Suprapubic skin (tissue), 4 donors: ENCODE measurements at regions not wholly inside any gene's neighbourhood (a gene's known extent, or its start where the extent isn't known, plus 50 kb on each side); places are given as distances from the start of the nearest gene placed in this dataset.

Experiments
- DNase-seq, 2 donors: peaks; one replicate each; pipeline ENCODE4 v3.0.0-alpha.2; 2019; ENCODE audit warnings: low spot score in 2 of 2
- H3K27ac ChIP-seq: fragments of 200-600 bp; sonication (generic); one replicate; pipeline ENCODE4 v1.5.1; 2019
- H3K27me3 ChIP-seq: fragments of 200-600 bp; sonication (generic); one replicate; pipeline ENCODE4 v1.5.1; 2019
- H3K36me3 ChIP-seq: fragments of 200-600 bp; sonication (generic); one replicate; pipeline ENCODE4 v1.5.1; 2019
- H3K4me1 ChIP-seq: fragments of 200-600 bp; sonication (generic); one replicate; pipeline ENCODE4 v1.5.1; 2019
- H3K4me3 ChIP-seq: fragments of 200-600 bp; sonication (generic); one replicate; pipeline ENCODE4 v1.5.1; 2019; ENCODE audit warnings: mild to moderate bottlenecking
- H3K9me3 ChIP-seq: fragments of 200-600 bp; sonication (generic); one replicate; pipeline ENCODE4 v1.5.1; 2019
- CTCF ChIP-seq, 2 donors: fragments of 200-600 bp in 1 of 2; fragments of 450-650 bp in 1 of 2; sonication (generic) in 1 of 2; IDR thresholded peaks; one replicate each; pipeline ENCODE4 v1.5.1; 2016 to 2019; ENCODE audit warnings: antibody characterized with exemption in 2 of 2, mild to moderate bottlenecking in 1 of 2, moderate library complexity in 1 of 2
- EP300 ChIP-seq: sonication (generic); formaldehyde crosslinking; IDR thresholded peaks from one replicate; pipeline ENCODE4 v1.6.1; 2017; ENCODE audit warnings: antibody characterized with exemption
- POLR2A ChIP-seq, 2 donors: fragments of 450-650 bp; IDR thresholded peaks; one replicate each; pipeline ENCODE4 v1.6.1; 2017; ENCODE audit warnings: antibody characterized with exemption in 2 of 2, mild to moderate bottlenecking in 2 of 2, moderate library complexity in 2 of 2
- POLR2AphosphoS5 ChIP-seq, 3 donors: sonication (generic); formaldehyde crosslinking; IDR thresholded peaks; one replicate each; pipeline ENCODE4 v1.6.1; 2017; ENCODE audit warnings: antibody characterized with exemption in 3 of 3
- WGBS: methylation state at CpG from one replicate; pipeline ENCODE4 v1.1.5; 2018; 5-methylcytosine and 5-hydroxymethylcytosine counted together

GRCh38 chr4:123291329-123291728 is 105.3 kb upstream of the SPRY1 start:
- DNase-seq = no peak
- Histone ChIP-seq H3K27me3 (no peaks in the 10 kb centered on the region), H3K27ac (no peak overlapping the region), H3K36me3 (no peaks in the 10 kb centered on the region), H3K9me3 (peaks cover 17% of the 10 kb centered on the region), H3K4me1 (no peaks in the 10 kb centered on the region), H3K4me3 (no peak overlapping the region)
- TF ChIP-seq CTCF (IDR thresholded peaks at IDR 0.05) (no peak), POLR2A (IDR thresholded peaks at IDR 0.05) (no peak), POLR2AphosphoS5 (IDR thresholded peaks at IDR 0.05) (no peak), EP300 (no peak)

GRCh38 chr4:123297836-123298235 is 98.8 kb upstream of the SPRY1 start:
- Histone ChIP-seq H3K27me3 (no peaks in the 10 kb centered on the region), H3K9me3 (no peaks in the 10 kb centered on the region), H3K4me1 (peaks cover 19% of the 10 kb centered on the region), H3K4me3 (no peak overlapping the region), H3K36me3 (no peaks in the 10 kb centered on the region), H3K27ac (no peak overlapping the region)
- no peak for DNase-seq
- WGBS = 81% methylated on average over 2 of the region's 2 CpGs
- TF ChIP-seq CTCF (IDR thresholded peaks at IDR 0.05) (no peak), POLR2AphosphoS5 (IDR thresholded peaks at IDR 0.05) (no peak), EP300 (no peak)

GRCh38 chr4:123298261-123298660 is 98.3 kb upstream of the SPRY1 start:
- Histone ChIP-seq H3K4me3 (no peak overlapping the region), H3K9me3 (no peaks in the 10 kb centered on the region), H3K36me3 (no peaks in the 10 kb centered on the region), H3K27me3 (no peaks in the 10 kb centered on the region), H3K27ac (peak overlapping the region; percentile 9), H3K4me1 (peaks cover 19% of the 10 kb centered on the region)
- TF ChIP-seq EP300 = no peak
- no peak for TF ChIP-seq CTCF (IDR thresholded peaks at IDR 0.05)
- TF ChIP-seq POLR2A (IDR thresholded peaks at IDR 0.05) = no peak
- TF ChIP-seq POLR2AphosphoS5 (IDR thresholded peaks at IDR 0.05) = no peak
- no peak for DNase-seq
- WGBS = 90% methylated on average over 6 of the region's 6 CpGs

GRCh38 chr4:123298801-123299200 is 97.8 kb upstream of the SPRY1 start:
- no peaks in the 10 kb centered on the region for H3K36me3 ChIP-seq
- no peak for TF ChIP-seq CTCF (IDR thresholded peaks at IDR 0.05)
- no peak for TF ChIP-seq POLR2A (IDR thresholded peaks at IDR 0.05)
- no peak for TF ChIP-seq EP300
- TF ChIP-seq POLR2AphosphoS5 (IDR thresholded peaks at IDR 0.05) = no peak
- peak overlapping the region; percentile 9 for H3K27ac ChIP-seq
- H3K9me3 ChIP-seq = no peaks in the 10 kb centered on the region
- WGBS = 53% methylated on average over 2 of the region's 2 CpGs
- DNase-seq = no peak
- no peak overlapping the region for H3K4me3 ChIP-seq
- peaks cover 19% of the 10 kb centered on the region for H3K4me1 ChIP-seq
- no peaks in the 10 kb centered on the region for H3K27me3 ChIP-seq

- H3K36me3 ChIP-seq = no peaks in the 10 kb centered on the region
- H3K27me3 ChIP-seq = no peaks in the 10 kb centered on the region
- peak overlapping the region; percentile 9 for H3K27ac ChIP-seq
- no peak overlapping the region for H3K4me3 ChIP-seq
- TF ChIP-seq POLR2A (IDR thresholded peaks at IDR 0.05) (no peak), EP300 (no peak), CTCF (IDR thresholded peaks at IDR 0.05) (no peak), POLR2AphosphoS5 (IDR thresholded peaks at IDR 0.05) (no peak)
- peaks cover 19% of the 10 kb centered on the region for H3K4me1 ChIP-seq
- DNase-seq = no peak
- no peaks in the 10 kb centered on the region for H3K9me3 ChIP-seq
These were observed 97.3 kb upstream of the SPRY1 start for GRCh38 chr4:123299212-123299691.
